ENCODE measurements at regions not wholly inside any gene's neighbourhood (a gene's known extent, or its start where the extent isn't known, plus 50 kb on each side); places are given as distances from the start of the nearest gene placed in this dataset.

- no peak for TF ChIP-seq CTCF (conservative IDR thresholded peaks at IDR 0.05; ENCODE audit: control insufficient read depth, insufficient read depth, low read depth, low read length)
- H3K4me3 ChIP-seq (ENCODE audit: control insufficient read depth, low read depth, low read length) = no peak overlapping the region
- DNase-seq (ENCODE audit: low read depth) = no peak
Measured at GRCh38 chr2:35023545-35023944, 1332.0 kb upstream of the CRIM1 start.

GRCh38 chr2:35000453-35000852 is 1355.1 kb upstream of the CRIM1 start:
- TF ChIP-seq CTCF (conservative IDR thresholded peaks at IDR 0.05; ENCODE audit: control insufficient read depth, insufficient read depth, low read depth, low read length) = no peak
- H3K4me3 ChIP-seq (ENCODE audit: control insufficient read depth, low read depth, low read length) = no peak overlapping the region
- no peak for DNase-seq (ENCODE audit: low read depth)

- no peak for TF ChIP-seq CTCF (conservative IDR thresholded peaks at IDR 0.05; ENCODE audit: control insufficient read depth, insufficient read depth, low read depth, low read length)
- no peak for DNase-seq (ENCODE audit: low read depth)
- no peak overlapping the region for H3K4me3 ChIP-seq (ENCODE audit: control insufficient read depth, low read depth, low read length)
Measured at GRCh38 chr2:34998741-34999140, 1356.8 kb upstream of the CRIM1 start.

GRCh38 chr2:34997779-34998178 is 1357.8 kb upstream of the CRIM1 start:
- no peak overlapping the region for H3K4me3 ChIP-seq (ENCODE audit: control insufficient read depth, low read depth, low read length)
- no peak for TF ChIP-seq CTCF (conservative IDR thresholded peaks at IDR 0.05; ENCODE audit: control insufficient read depth, insufficient read depth, low read depth, low read length)
- no peak for DNase-seq (ENCODE audit: low read depth)

GRCh38 chr2:34995196-34995595 is 1360.4 kb upstream of the CRIM1 start:
- no peak for TF ChIP-seq CTCF (conservative IDR thresholded peaks at IDR 0.05; ENCODE audit: control insufficient read depth, insufficient read depth, low read depth, low read length)
- DNase-seq (ENCODE audit: low read depth) = no peak

GRCh38 chr2:34991508-34992274 is 1363.9 kb upstream of the CRIM1 start:
- H3K4me3 ChIP-seq (ENCODE audit: control insufficient read depth, low read depth, low read length) = no peak overlapping the region
- no peak for DNase-seq (ENCODE audit: low read depth)
- no peak for TF ChIP-seq CTCF (conservative IDR thresholded peaks at IDR 0.05; ENCODE audit: control insufficient read depth, insufficient read depth, low read depth, low read length)

More at GRCh38 chr2:34995196-34995595, 1360.4 kb upstream of the CRIM1 start:
- no peak overlapping the region for H3K4me3 ChIP-seq (ENCODE audit: control insufficient read depth, low read depth, low read length)
